GM18868 (cell line): ENCODE measurements at regions not wholly inside any gene's neighbourhood (a gene's known extent, or its start where the extent isn't known, plus 50 kb on each side); places are given as distances from the start of the nearest gene placed in this dataset.

Source experiments
- ATAC-seq: cut with Tn5 transposase; IDR thresholded peaks from one replicate; pipeline ENCODE4 v1.9.1; 2021; ENCODE audit warnings: mild to moderate bottlenecking, moderate library complexity; ENCODE audit not compliant: unreplicated experiment

DNA sequence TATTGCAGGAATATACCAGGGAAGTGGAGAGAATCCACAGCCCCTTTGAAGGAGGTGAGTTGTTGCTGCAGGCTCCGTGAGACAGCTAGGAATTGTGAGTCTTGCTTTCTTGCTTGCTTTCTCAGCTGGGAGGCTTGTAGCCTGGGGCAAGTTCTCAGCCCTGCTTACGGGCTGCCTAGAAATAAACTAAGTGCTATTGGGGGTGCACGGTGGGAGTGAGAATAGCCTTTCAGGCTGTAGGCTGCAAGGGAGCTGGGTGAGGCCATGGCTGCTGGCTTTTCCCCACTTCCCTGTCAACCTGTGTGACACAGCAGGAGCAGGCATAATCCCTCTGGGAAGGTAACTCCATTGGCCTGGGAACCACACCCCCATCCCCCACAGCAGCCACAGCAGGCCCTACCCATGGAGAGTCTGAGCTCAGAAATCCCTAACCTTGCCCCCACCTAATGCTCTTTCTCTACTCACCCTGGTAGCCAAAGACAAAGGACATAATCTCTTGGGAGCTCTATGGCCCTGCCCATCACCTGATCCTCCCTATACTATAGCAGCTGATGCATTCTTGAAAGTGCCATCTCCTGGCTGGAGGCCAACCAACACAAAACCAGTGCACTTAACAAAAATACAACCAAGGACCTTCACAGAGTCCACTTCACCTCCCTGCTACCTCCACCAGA, 113.0 kb downstream of the MMRN1 start:
- ATAC-seq: no peak

DNA sequence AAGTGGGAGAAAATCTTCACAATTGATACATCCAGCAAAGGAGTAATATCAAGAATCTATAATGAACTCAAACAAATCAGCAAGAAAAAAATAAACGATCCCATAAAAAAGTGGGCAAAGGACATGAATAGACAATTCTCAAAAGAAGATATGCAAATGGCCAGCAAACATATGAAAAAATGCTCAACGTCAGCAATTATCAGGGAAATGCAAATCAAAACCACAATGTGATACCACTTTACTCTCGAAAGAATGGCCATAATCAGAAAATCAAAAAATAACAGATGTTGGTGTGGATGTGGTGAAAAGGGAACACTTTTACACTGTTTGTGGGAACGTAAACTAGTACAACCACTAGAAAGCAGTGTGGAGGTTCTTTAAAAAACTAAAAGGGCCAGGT, 114.3 kb upstream of the CCSER1 start:
- ATAC-seq: no peak

DNA sequence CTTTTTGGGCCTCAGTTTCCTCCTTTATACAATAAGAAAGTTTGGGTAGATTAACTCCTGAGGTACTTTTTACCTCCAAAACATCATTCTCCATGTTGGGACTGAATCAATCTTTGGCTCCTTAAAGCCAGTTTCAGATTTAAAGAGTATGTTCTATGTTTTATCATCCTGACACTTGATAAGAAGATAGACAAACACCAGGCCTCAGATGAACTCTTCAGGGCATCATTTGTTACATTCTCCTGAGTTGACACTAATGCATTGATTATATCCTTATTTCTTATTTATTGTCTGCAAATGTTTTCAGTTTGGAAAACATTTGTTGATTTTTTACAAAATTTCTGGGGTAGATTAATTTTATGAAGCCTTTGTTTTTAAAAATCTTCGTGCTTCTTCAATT, 102.7 kb upstream of the CCSER1 start:
- ATAC-seq: no peak

DNA sequence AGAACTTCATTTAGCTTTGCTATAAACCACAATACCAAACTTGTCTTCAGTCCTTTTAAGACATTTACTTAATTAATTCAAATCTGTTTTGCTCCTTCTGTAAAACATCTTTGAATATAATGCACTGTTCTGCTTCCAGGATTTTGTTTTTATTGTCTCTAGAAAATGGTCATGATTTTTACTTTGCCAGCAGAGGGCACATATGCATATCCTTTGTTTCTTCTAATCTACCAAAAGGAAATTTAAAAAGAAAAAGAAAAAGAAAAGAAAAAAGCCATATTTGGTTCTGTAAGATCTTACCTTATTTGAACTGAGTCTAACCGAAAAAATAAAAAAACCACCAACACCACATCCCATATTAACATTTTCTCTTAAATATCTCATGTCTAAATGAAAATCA, 101.9 kb upstream of the CCSER1 start:
- no peak for ATAC-seq

DNA sequence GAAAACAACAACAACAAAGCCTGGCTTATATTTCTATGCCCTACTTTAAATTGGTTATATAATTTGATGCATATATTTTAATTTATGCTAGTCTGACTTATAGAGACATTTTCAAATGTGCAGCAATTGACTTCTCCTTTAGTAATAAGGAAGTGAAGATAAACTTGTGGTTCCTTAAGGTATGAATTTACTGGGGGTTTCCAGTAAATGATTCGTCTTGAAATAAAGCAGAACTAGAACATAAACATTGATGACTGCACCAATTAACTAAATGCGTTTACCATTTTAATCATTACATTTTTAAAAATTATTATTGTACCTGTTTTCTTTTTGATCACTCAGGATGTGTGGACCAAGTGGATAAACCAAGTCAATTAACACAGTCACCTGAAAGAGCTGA, 99.6 kb upstream of the CCSER1 start:
- peak; percentile 96 for ATAC-seq

DNA sequence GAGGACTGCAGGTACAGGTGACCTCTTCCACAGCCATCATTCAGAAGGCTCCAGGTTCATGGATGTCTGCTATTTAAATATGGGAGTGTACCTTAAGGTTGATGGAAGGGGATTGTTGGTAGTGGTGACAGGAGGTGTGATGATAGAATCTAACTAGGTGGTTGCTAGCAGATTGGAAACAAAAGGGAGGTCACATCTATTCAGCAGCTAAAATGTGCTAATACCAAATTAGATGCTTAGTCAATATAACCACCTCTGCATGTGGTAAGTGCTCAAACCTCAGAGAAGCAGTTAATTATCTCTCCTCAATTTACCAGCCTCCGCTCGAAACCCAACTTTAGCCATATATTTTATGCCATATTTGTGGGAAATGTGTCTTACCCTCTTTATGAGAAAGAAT, 98.7 kb upstream of the CCSER1 start:
- no peak for ATAC-seq

DNA sequence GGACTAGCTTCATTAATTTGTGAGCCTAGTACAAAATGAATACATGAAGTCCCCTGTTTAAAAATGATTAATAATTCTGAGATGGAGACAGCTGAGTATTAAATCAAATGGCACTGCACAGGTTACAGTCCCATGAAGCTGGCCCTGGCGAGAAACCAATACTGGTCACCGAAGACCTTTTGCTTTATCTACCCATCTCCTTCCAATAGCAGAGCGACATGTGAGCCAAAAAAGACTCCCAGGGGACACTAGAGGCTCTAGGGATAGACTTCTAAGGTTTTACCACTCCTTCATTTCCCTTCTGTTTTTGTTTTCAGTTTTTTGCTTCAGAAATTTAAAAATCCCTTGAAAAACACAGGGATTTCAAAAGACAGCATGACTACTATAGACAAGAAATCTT, 97.0 kb upstream of the CCSER1 start:
- no peak for ATAC-seq

DNA sequence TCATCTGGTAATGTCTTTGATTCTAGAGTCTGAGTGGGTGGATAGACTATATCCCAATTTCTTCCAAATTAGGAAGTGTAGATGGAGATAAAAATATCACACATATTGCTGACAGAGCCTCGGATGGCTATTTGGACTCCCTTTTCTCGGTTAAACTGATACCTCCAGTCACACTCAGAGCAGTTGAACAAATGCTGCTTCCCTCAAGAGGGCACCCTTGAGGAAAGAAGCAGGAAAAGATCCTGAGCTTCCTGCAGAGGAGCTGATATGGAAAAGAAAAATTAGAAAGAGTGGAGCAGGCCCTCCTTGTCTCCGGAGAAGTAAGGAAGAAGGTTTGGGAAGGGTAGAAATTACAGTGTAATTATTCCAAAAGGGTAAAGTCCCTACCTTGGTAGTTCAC, 96.2 kb upstream of the CCSER1 start:
- ATAC-seq: no peak

DNA sequence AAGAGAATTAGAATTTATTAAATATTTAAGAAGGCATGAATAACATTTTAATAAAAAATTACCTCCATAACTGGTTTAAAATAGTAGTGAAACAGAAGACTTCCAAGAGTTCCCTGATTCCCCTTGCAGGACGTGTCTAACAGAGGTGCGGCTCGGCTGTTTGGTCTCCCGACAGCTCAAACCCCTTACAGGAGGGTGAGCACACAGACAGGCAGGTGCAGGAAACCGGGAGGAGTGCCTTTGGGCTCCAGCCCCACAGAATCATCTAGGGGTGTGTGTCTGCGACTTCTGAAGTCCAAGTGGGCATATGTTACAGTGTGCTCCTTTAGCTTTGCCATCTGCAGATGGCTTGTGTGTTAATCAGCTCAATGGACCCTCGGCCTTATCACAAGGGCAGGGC, 88.1 kb upstream of the CCSER1 start:
- ATAC-seq: no peak

DNA sequence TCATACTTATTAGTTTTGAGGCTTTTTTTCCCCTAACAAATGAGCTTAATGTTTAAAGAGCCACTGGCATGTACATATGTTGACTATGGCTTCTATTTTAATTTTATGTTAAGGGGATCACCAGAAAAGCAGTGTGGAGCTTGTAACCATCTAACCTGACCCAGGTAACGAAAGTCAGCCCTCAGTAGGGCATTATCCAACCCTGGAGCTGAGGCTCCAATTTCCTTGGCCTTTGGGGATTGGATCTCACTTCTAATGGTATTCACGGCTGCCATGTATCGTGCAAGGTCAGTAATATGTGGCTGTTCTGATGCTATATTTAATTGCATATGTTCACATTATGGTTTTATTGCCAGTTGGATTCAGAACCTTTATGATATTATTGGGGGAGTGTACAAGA, 75.2 kb upstream of the CCSER1 start:
- no peak for ATAC-seq

DNA sequence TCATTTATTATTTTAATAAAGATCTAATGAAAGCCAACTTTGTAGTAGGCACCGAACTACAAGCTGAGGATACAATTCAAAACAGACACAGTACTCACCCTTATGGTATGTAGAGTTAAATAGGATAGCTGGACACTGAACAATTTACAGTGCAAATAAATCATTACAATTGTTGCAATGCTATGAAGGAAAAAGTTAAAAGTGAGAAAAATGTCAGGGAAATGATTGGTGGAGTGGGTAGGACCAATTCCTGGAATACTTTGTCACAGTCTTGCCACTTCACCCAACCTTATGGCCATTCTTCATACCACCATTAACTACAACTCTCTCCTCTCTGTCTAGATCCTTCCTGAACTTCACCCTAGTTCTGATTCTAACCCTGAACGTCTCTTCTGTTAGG, 70.1 kb upstream of the CCSER1 start:
- ATAC-seq: no peak

DNA sequence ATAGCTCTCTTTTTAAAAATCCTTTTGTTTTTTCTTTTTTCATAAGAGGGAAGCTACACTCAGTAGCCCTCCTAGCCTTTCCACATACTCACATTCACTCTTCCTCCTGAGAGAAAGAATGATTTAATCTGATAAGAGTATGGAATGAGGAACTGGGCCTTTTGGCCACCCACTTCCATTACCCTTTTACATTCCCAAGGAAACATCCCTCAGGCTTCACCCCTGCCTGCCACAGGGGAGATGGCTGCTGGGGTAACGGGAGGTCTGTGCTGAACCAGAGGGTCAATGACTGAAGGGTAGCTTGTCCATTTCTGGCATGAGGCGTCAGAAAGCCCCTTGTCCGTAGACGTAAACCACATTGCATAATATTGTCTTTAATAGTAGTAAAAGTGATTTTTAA, 67.2 kb upstream of the CCSER1 start:
- no peak for ATAC-seq

DNA sequence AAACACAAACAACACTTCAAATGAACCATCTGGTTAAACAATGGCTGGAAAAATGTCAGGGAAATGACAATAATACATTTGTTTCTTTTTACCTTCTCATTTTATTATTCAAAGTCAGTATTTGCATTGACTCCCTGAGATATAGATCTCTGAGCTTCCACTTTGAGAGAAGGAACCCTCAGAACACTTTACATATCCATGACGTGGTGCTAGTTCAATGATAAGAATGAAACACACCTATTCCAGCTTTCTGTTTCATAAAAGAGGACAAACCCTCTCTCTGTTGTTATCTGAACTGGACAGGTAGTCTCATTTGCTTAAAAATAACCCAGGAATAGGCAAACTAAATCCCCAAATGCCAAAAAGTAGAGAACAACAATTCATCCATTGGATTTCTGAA, 65.3 kb upstream of the CCSER1 start:
- no peak for ATAC-seq

DNA sequence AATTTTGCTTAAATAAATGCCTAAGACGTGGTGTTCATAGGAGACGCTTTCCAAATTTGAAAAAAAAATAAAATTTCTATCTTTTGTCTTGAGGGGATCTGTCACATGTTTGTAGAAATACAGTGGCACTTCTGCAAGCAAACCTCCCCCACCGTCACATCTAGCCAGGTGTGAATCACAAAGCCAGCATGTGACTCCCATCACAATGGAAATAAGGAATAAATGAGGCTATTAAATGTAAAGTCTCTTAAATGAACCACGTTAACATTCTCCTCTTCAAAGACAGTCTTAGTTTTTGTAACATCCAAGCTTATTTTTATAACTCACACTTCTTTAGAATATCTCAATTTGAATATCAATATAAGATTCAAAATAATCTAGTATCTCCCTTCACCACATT, 63.0 kb upstream of the CCSER1 start:
- no peak for ATAC-seq

DNA sequence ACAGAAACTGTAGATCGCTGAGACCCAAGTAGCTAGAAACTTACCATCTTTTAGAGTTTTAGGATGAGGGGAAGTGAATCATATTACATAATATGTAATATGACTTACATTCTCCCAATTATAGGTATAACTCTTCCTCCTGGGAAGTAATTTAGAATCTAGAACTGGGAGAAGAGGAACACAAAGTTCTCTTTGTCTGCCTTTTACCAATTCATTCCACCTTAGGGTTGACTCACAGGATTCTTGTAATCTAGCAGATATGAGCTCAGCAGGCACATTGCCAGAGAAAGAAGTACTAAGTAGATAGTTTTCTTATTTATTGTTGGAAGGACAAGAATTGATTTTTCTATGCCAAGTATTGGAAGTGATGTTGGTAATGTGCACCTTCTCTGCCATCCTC, 58.0 kb upstream of the CCSER1 start:
- no peak for ATAC-seq

DNA sequence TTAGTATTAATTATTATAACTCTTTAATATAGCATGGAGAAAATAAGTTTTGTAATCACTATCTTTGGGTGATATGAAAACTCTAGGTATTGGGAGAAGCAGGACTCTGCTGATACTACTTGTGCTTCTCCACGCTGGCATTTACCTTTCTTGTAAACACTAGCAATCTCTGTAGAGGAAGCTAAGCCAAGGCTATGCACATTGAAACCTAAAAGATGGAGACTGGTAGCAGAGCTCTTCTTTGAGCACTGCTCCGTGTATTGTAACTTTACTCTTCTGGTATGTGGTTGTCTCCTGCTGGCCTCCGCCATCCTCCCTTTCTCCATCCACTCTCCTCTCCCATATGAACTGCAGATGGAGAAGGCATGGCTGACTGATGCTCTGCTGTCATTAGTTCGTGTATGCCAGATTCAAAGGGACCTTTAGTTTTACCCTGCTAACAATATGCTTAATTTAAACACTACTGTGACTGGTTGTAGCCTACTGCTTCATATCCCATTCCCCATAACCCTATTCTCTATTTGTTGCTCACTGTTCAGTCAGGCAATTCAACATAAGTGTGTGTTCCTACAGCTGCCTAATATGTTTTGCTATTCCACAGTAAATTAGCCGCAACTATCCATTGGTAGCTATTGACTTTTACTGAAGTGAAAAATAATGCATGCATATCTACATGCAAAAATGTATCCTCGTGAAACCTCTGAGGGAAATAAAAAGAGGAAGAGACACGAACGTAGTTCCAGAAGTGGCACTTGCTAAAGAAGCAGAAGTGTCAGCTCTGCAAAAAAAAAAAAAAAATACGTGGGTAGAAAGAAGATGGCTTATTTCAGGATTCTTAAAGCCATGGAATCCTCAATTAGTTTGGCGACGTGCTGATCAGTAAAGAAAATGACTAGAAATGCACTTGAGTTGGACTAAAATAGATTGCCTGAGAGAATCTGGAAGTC, 55.6 kb upstream of the CCSER1 start:
- peak; percentile 68 for ATAC-seq

DNA sequence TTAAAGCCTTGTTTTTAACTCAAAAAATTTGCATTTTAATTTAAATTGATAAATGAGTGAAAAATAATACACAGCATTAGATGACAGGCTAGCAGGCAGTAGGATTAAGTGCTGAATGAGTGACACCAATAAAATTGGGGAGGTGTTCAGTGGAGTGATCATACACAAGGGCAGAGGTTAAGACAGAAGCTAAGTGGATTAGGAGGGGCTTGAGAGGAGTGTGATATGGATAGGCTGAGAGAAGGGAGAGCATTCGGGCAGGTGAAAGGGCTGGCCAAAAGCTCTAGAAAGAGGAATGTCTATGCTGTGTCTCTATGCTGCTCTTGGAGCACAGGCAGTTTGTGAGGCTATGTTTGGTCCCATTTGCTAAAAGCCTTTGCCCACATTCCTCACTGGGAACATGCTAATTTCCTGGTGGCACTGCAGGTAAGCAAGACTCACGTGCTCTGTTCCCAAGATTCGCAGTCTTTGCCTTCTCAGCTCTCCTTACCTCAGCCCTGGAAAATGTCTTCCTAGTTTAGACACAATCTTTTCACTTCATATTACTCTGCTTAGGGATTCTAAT, 52.8 kb upstream of the CCSER1 start:
- no peak for ATAC-seq
